ENCODE measurements at regions not wholly inside any gene's neighbourhood (a gene's known extent, or its start where the extent isn't known, plus 50 kb on each side); places are given as distances from the start of the nearest gene placed in this dataset.

DNA sequence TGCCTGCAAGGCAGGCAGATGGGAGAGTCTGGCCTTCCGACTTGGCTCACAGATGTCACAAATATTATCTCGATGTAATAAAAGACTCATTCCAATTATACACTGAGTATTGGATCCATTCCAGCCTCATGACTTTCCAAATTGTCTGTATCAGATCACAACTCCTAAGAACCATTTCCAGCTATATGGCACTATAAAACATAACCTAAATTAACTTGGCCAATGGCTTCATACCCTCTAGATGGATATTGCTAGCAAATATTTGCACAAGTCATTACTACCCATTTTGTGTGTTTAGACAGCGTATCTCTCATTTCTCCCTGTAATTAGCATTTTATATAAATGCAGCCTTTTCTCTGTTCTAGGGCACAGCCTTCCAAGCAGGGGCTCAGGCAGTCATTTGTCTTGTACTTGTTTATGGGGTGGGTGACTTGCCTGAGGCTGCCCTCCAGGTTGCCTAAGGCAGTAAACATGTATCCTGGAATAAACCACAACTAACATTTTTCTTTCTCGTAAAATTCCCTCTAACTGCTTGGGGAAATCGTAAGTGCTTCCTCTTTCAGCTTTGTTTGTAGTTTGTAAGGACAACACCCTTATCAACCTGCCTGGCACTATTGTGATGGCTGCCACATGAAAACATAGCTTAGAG lies 70.6 kb upstream of the KCNJ6 start:
- Mint-ChIP-seq H3K4me3 (no peak overlapping the region), H3K4me1 (peaks cover 3% of the 10 kb centered on the region), H3K9me3 (no peaks in the 10 kb centered on the region), H3K27ac (no peak overlapping the region), H3K36me3 (ENCODE audit: low read depth) (no peaks in the 10 kb centered on the region), H3K27me3 (ENCODE audit: insufficient read depth) (peaks cover 2% of the 10 kb centered on the region)
- Histone ChIP-seq H3K9ac (ENCODE audit: extremely low read depth, low read length, poor library complexity, severe bottlenecking) (no peak overlapping the region), H3K4me1 (ENCODE audit: control insufficient read depth, insufficient read depth, low read length) (no peaks in the 10 kb centered on the region), H3K36me3 (ENCODE audit: control insufficient read depth, insufficient read depth, low read length) (no peaks in the 10 kb centered on the region), H3K27me3 (ENCODE audit: control insufficient read depth, insufficient read depth, low read length, poor library complexity, severe bottlenecking) (no peaks in the 10 kb centered on the region), H3K9me3 (ENCODE audit: control insufficient read depth, low read length) (no peaks in the 10 kb centered on the region), H3K27ac (ENCODE audit: low read depth, low read length) (no peak overlapping the region), H3K4me3 (ENCODE audit: low read length) (no peak overlapping the region)
- no peak for DNase-seq
- TF ChIP-seq, protein P1, sequence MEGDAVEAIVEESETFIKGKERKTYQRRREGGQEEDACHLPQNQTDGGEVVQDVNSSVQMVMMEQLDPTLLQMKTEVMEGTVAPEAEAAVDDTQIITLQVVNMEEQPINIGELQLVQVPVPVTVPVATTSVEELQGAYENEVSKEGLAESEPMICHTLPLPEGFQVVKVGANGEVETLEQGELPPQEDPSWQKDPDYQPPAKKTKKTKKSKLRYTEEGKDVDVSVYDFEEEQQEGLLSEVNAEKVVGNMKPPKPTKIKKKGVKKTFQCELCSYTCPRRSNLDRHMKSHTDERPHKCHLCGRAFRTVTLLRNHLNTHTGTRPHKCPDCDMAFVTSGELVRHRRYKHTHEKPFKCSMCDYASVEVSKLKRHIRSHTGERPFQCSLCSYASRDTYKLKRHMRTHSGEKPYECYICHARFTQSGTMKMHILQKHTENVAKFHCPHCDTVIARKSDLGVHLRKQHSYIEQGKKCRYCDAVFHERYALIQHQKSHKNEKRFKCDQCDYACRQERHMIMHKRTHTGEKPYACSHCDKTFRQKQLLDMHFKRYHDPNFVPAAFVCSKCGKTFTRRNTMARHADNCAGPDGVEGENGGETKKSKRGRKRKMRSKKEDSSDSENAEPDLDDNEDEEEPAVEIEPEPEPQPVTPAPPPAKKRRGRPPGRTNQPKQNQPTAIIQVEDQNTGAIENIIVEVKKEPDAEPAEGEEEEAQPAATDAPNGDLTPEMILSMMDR (conservative IDR thresholded peaks at IDR 0.05): no peak
- WGBS, 2 experiments (ENCODE audit: insufficient coverage in 1 of 2, insufficient read length in 1 of 2): 86 to 100% methylated on average over 3 to 5 of the region's 5 CpGs

DNA sequence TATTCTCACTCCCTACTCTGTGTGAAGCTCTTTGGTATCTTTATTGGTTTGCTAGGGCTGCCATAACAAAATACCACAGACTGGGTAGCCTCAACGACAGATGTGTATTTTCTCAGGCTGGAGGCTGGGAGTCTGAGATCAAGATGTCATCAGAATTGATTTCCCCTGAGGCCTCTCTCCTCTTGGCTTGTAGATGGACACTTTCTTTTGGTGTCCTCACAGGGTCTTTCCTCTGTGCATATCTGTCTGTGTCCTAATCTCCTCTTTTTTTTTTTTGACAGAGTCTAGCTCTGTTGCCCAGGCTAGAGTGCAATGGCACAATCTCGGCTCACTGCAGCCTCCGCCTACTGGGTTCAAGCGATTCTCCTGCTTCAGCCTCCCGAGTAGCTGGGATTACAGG lies 71.4 kb upstream of the KCNJ6 start:
- WGBS, 2 experiments (ENCODE audit: insufficient coverage in 1 of 2, insufficient read length in 1 of 2): 85 to 100% methylated on average over 4 to 5 of the region's 5 CpGs

DNA sequence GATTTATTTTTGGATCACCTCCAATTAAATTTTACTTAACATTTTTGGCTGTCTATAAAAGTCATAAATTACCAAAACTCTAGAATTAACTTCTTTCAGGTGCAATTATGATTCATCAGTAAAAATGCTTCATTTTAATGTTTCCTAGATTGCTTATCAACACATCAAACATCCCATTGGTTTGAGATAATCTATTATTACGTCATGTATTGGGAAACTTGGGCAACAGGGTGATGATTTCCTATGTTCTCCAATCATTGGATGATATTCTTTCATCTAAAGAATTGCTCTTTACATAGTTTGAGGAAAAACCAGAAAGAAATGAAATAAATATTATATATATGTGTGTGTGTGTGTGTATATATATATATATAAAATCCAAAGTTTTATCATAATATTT lies 76.8 kb upstream of the KCNJ6 start:
- Histone ChIP-seq H3K27ac (ENCODE audit: low read depth, low read length) (no peak overlapping the region), H3K4me1 (ENCODE audit: control insufficient read depth, insufficient read depth, low read length) (no peaks in the 10 kb centered on the region), H3K36me3 (ENCODE audit: control insufficient read depth, insufficient read depth, low read length) (no peaks in the 10 kb centered on the region), H3K9me3 (ENCODE audit: control insufficient read depth, low read length) (no peaks in the 10 kb centered on the region), H3K9ac (ENCODE audit: extremely low read depth, low read length, poor library complexity, severe bottlenecking) (no peak overlapping the region), H3K4me3 (ENCODE audit: low read length) (no peak overlapping the region), H3K27me3 (ENCODE audit: control insufficient read depth, insufficient read depth, low read length, poor library complexity, severe bottlenecking) (no peaks in the 10 kb centered on the region)
- Mint-ChIP-seq H3K36me3 (ENCODE audit: low read depth) (no peaks in the 10 kb centered on the region), H3K27me3 (ENCODE audit: insufficient read depth) (peaks cover 2% of the 10 kb centered on the region), H3K4me3 (no peak overlapping the region), H3K27ac (no peak overlapping the region), H3K9me3 (no peaks in the 10 kb centered on the region), H3K4me1 (peaks cover 9% of the 10 kb centered on the region)
- WGBS, 2 experiments (ENCODE audit: insufficient coverage in 1 of 2, insufficient read length in 1 of 2): no CpG with 5 or more reads among the region's 1 CpG
- no peak for DNase-seq
- TF ChIP-seq, protein P1 (conservative IDR thresholded peaks at IDR 0.05): no peak

More for the DNA sequence above, 71.4 kb upstream of the KCNJ6 start:
- TF ChIP-seq, protein P1 (conservative IDR thresholded peaks at IDR 0.05): no peak
- Mint-ChIP-seq H3K4me1 (peaks cover 3% of the 10 kb centered on the region), H3K27ac (no peak overlapping the region), H3K4me3 (no peak overlapping the region), H3K9me3 (no peaks in the 10 kb centered on the region), H3K27me3 (ENCODE audit: insufficient read depth) (peaks cover 2% of the 10 kb centered on the region), H3K36me3 (ENCODE audit: low read depth) (no peaks in the 10 kb centered on the region)
- no peak overlapping the region for H3K9ac ChIP-seq (ENCODE audit: extremely low read depth, low read length, poor library complexity, severe bottlenecking)
- DNase-seq: no peak
- no peaks in the 10 kb centered on the region for H3K4me1 ChIP-seq (ENCODE audit: control insufficient read depth, insufficient read depth, low read length)
- H3K27ac ChIP-seq (ENCODE audit: low read depth, low read length): no peak overlapping the region
- H3K27me3 ChIP-seq (ENCODE audit: control insufficient read depth, insufficient read depth, low read length, poor library complexity, severe bottlenecking): no peaks in the 10 kb centered on the region
- H3K4me3 ChIP-seq (ENCODE audit: low read length): no peak overlapping the region
- no peaks in the 10 kb centered on the region for H3K9me3 ChIP-seq (ENCODE audit: control insufficient read depth, low read length)
- no peaks in the 10 kb centered on the region for H3K36me3 ChIP-seq (ENCODE audit: control insufficient read depth, insufficient read depth, low read length)
